ENCODE measurements at regions not wholly inside any gene's neighbourhood (a gene's known extent, or its start where the extent isn't known, plus 50 kb on each side); places are given as distances from the start of the nearest gene placed in this dataset.

DNA sequence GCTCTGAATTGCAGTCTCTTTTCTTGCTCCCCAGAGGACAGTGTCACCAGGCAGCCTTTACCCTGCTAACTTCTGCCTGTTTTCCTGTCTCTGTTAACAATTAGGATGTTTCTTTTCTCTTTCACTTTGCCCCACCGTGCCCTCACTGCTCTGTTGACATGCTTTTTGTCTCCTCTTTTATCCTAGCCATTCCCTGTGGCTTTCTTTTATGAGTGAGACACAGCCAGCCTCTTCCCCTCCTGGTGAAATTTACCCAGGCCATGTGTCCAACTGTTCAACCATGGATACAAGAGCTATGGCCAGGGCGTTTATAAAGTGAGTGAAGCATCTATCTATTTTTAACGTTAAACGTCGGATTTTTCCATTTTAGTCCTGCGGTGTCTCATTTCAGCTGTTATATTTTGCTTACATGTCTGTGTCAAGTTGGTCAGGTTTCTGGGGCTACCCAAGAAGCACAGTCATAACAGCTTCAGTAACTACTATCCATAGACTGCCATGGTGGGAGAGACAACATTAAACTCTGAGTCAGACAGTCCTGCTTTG, 443.2 kb upstream of the AZI2 start:
- no peaks in the 10 kb centered on the region for H3K4me1 ChIP-seq (ENCODE audit: control insufficient read depth, insufficient read depth, low read length)
- no peaks in the 10 kb centered on the region for H3K36me3 ChIP-seq (ENCODE audit: control insufficient read depth, insufficient read depth, low read length)
- H3K27ac ChIP-seq (ENCODE audit: low read depth, low read length): no peak overlapping the region
- H3K27me3 ChIP-seq (ENCODE audit: control insufficient read depth, insufficient read depth, low read length): no peaks in the 10 kb centered on the region
- H3K9ac ChIP-seq (ENCODE audit: low read length): no peak overlapping the region
- no peak overlapping the region for H3K4me3 ChIP-seq (ENCODE audit: low read length)

DNA sequence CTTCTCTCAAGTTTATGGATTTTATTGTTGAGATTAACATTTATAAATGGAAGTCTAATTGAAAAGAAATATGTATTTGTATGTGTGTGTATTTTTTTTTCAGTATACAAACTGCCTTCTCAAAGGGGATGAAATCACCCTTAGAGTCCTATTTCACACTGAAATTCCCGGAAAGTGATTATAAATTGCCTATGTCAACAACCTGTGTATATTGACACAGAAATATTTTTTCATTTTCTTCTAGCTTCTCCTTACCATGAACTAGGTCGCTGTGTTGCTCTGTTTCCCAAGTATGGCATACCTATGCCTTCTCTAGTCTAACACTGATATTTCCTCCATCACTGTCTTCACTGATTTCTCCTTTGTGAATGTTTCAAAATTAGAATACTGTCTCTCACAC, 444.0 kb upstream of the AZI2 start:
- no peak overlapping the region for H3K27ac ChIP-seq (ENCODE audit: low read depth, low read length)
- no peaks in the 10 kb centered on the region for H3K36me3 ChIP-seq (ENCODE audit: control insufficient read depth, insufficient read depth, low read length)
- no peaks in the 10 kb centered on the region for H3K4me1 ChIP-seq (ENCODE audit: control insufficient read depth, insufficient read depth, low read length)
- H3K27me3 ChIP-seq (ENCODE audit: control insufficient read depth, insufficient read depth, low read length): no peaks in the 10 kb centered on the region
- H3K9ac ChIP-seq (ENCODE audit: low read length): no peak overlapping the region
- no peak overlapping the region for H3K4me3 ChIP-seq (ENCODE audit: low read length)

DNA sequence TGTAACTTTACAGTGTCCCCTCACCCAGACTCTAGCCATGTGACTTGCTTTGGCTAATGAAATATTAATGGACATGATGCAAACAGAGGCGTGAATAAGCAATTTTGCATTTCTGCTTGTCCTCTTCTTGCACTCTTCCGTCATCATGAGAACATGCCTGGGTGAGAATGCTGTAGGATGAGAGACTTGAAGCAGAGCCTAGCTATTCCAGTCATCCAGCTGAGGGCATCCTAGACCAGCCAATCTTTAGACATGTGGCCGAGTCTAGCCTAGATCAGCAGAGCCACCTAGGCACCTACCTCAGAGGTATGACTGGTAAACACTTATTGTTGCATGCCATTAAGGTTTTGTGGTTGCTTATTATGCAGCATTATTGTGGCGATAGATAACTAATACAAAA, 450.5 kb upstream of the AZI2 start:
- no peaks in the 10 kb centered on the region for H3K4me1 ChIP-seq (ENCODE audit: control insufficient read depth, insufficient read depth, low read length)
- no peak overlapping the region for H3K27ac ChIP-seq (ENCODE audit: low read depth, low read length)
- H3K36me3 ChIP-seq (ENCODE audit: control insufficient read depth, insufficient read depth, low read length): no peaks in the 10 kb centered on the region
- no peaks in the 10 kb centered on the region for H3K27me3 ChIP-seq (ENCODE audit: control insufficient read depth, insufficient read depth, low read length)
- no peak overlapping the region for H3K9ac ChIP-seq (ENCODE audit: low read length)
- no peak overlapping the region for H3K4me3 ChIP-seq (ENCODE audit: low read length)

DNA sequence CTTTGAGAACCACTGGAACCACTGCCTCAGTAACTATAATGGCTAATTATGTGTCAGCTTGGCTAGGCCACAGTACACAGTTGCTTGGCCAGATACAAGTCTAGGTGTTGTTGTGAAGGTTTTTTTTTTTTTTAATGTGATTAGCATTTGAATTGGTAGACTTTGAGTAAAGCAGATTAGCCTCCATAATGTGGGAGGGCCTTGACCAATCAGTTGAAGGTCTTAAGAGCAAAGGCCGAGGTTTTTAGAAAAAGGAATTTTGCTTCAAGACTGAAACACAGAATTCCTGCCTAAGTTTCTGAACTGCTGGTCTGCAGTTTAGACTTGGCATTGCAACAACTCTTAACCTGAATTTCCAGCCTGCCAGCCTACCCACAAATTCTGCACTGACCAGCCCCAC, 451.6 kb upstream of the AZI2 start:
- Histone ChIP-seq H3K36me3 (ENCODE audit: control insufficient read depth, insufficient read depth, low read length) (no peaks in the 10 kb centered on the region), H3K4me1 (ENCODE audit: control insufficient read depth, insufficient read depth, low read length) (no peaks in the 10 kb centered on the region)

DNA sequence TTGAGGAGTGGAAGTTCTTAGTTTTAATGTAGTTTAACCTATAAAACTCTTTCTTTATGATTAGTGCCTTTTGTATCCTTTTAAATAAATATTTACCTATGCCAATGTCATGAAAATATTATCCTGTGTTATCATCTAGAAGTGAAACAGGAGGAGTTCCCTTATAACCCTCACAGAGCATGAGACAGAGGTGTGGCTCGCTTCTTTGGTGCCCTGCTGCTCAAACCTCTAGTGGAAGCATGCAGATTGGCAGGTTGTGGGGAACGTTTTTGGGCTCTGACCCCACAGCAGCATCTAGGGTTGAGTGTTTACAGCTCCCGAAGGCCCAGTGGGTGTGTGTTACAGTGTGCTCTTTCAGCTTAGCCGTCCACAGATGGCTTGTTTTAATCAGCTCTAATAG, 459.4 kb upstream of the AZI2 start:
- Histone ChIP-seq H3K4me1 (ENCODE audit: control insufficient read depth, insufficient read depth, low read length) (no peaks in the 10 kb centered on the region), H3K9ac (ENCODE audit: low read length) (no peak overlapping the region), H3K36me3 (ENCODE audit: control insufficient read depth, insufficient read depth, low read length) (no peaks in the 10 kb centered on the region), H3K27me3 (ENCODE audit: control insufficient read depth, insufficient read depth, low read length) (no peaks in the 10 kb centered on the region), H3K4me3 (ENCODE audit: low read length) (no peak overlapping the region), H3K27ac (ENCODE audit: low read depth, low read length) (no peak overlapping the region)

More for the DNA sequence above, 451.6 kb upstream of the AZI2 start:
- H3K27ac ChIP-seq (ENCODE audit: low read depth, low read length): no peak overlapping the region
- no peak overlapping the region for H3K4me3 ChIP-seq (ENCODE audit: low read length)
- no peaks in the 10 kb centered on the region for H3K27me3 ChIP-seq (ENCODE audit: control insufficient read depth, insufficient read depth, low read length)
- no peak overlapping the region for H3K9ac ChIP-seq (ENCODE audit: low read length)

DNA sequence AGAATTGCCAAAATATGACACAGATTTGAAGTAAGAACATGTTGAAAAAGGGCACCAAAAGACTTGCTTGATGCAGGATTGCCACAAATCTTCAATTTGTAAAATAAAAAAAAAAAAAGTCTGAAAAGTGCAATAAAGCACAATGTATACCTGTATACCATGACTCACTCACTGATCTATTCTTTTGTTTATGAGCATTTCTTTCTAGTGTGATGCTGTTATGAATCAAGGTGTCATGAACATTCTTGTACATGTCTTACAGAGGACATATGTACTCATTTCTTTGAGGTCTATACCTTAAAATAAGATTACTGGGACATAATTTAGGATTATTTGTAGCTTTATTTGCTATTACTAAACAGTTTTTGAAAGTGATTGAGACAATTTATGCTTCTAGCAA, 464.9 kb upstream of the RBMS3 start:
- Histone ChIP-seq H3K9ac (ENCODE audit: low read length) (no peak overlapping the region), H3K36me3 (ENCODE audit: control insufficient read depth, insufficient read depth, low read length) (no peaks in the 10 kb centered on the region), H3K27me3 (ENCODE audit: control insufficient read depth, insufficient read depth, low read length) (no peaks in the 10 kb centered on the region), H3K4me1 (ENCODE audit: control insufficient read depth, insufficient read depth, low read length) (no peaks in the 10 kb centered on the region), H3K4me3 (ENCODE audit: low read length) (no peak overlapping the region), H3K27ac (ENCODE audit: low read depth, low read length) (no peak overlapping the region)

DNA sequence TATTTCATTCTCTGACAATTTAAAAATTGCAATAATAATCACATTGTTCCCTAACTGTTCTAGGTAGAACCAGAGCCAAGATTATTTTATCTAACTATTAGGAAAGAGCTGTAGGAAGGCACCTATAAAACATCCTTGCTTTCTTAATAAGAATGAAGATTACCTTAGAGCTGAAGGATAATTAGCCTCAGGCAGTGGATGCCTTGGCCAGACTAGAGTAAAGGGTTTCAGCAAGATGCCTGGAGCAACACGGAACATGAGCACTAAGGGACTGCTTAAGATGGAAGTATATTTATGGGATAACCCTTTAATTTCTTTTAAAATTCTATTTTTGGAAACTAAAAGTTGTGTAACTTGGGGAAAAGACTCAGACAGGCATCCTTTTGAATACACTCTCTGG, 456.6 kb upstream of the RBMS3 start:
- Histone ChIP-seq H3K27me3 (ENCODE audit: control insufficient read depth, insufficient read depth, low read length) (no peaks in the 10 kb centered on the region), H3K27ac (ENCODE audit: low read depth, low read length) (no peak overlapping the region), H3K4me3 (ENCODE audit: low read length) (no peak overlapping the region), H3K4me1 (ENCODE audit: control insufficient read depth, insufficient read depth, low read length) (no peaks in the 10 kb centered on the region), H3K9ac (ENCODE audit: low read length) (no peak overlapping the region), H3K36me3 (ENCODE audit: control insufficient read depth, insufficient read depth, low read length) (no peaks in the 10 kb centered on the region)

DNA sequence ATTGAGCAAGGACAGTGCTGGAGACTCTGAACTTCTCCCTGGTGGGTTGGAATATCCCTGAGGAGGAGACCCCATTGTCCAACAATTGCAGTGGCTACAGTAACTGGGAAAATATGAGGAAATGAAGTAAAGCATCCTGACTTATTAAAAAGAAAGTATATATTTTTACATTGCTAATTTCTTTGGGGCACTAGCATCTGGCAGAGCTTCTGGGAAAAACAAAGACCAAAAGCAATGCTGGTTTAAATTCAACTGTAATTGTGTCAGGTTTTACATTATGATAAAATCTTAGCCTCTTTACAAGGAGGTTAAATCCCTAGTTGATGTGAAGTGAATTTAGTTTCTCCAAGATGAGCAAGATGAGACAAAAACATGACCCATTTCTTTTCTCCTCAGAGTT, 454.0 kb upstream of the RBMS3 start:
- Histone ChIP-seq H3K4me1 (ENCODE audit: control insufficient read depth, insufficient read depth, low read length) (no peaks in the 10 kb centered on the region), H3K4me3 (ENCODE audit: low read length) (no peak overlapping the region), H3K36me3 (ENCODE audit: control insufficient read depth, insufficient read depth, low read length) (no peaks in the 10 kb centered on the region), H3K27me3 (ENCODE audit: control insufficient read depth, insufficient read depth, low read length) (no peaks in the 10 kb centered on the region), H3K9ac (ENCODE audit: low read length) (no peak overlapping the region), H3K27ac (ENCODE audit: low read depth, low read length) (no peak overlapping the region)

DNA sequence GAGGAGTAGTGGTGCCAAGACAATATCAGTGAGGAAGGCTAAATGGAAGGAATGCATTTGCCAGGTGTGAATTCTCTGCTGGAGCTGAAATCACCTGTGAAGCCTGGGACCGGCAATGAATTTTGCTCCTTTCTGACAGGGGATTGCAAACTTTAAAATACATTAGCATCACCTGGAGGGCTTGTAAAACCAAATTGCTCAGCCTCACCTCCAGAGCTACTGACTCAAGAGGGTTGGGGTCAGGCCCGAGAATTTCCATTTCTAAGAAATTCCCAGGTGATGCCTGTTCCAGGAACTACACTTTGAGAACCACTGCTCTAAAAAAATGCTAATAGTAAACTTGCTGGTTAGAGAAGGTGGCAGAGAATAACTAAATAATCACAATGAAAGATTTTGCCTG, 445.6 kb upstream of the RBMS3 start:
- no peaks in the 10 kb centered on the region for H3K36me3 ChIP-seq (ENCODE audit: control insufficient read depth, insufficient read depth, low read length)
- H3K27me3 ChIP-seq (ENCODE audit: control insufficient read depth, insufficient read depth, low read length): no peaks in the 10 kb centered on the region
- no peak overlapping the region for H3K27ac ChIP-seq (ENCODE audit: low read depth, low read length)
- no peak overlapping the region for H3K9ac ChIP-seq (ENCODE audit: low read length)
- no peak overlapping the region for H3K4me3 ChIP-seq (ENCODE audit: low read length)
- H3K4me1 ChIP-seq (ENCODE audit: control insufficient read depth, insufficient read depth, low read length): no peaks in the 10 kb centered on the region

DNA sequence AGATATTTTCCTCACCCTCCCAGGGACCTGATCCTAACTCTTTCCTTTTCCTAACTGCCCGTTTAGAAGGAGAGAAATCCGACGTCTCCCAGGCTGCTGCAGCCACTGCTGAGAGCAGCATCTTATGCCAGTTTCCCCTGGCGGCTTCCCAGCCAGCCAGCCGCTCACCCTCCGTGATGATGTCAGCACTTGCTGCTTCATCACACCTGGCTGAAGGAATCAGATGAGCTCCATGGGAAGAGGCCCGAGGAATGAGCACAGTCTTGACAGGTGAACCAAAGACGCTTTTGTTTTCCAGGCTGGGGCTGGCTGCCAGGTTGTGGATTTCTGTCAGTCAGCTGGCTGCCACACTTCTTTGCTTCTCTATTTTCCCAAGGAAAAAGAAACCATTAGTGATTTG, 445.1 kb upstream of the RBMS3 start:
- no peak overlapping the region for H3K27ac ChIP-seq (ENCODE audit: low read depth, low read length)
- no peak overlapping the region for H3K4me3 ChIP-seq (ENCODE audit: low read length)
- no peak overlapping the region for H3K9ac ChIP-seq (ENCODE audit: low read length)

DNA sequence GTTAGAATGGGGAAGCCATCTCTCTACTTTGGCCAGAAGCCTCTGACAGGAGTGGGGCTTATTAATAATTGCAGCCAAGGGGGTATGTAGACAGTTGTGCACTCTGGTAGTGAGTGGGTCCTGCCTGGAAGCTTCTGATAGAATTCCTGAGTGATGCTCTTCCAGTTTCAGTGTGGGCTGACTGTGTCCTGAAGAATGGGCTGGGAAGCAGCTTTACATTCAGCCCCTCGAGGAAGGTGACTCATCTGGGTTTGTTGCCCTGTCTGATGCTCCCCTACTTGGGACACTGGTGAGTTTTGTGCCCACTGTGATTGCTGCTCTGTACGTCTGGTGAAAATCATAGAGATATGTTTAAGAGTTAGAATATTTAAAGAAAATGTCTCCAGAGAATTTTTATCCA, 444.7 kb upstream of the RBMS3 start:
- Histone ChIP-seq H3K36me3 (ENCODE audit: control insufficient read depth, insufficient read depth, low read length) (no peaks in the 10 kb centered on the region), H3K4me3 (ENCODE audit: low read length) (no peak overlapping the region), H3K9ac (ENCODE audit: low read length) (no peak overlapping the region), H3K4me1 (ENCODE audit: control insufficient read depth, insufficient read depth, low read length) (no peaks in the 10 kb centered on the region), H3K27me3 (ENCODE audit: control insufficient read depth, insufficient read depth, low read length) (no peaks in the 10 kb centered on the region), H3K27ac (ENCODE audit: low read depth, low read length) (no peak overlapping the region)

More for the DNA sequence above, 445.1 kb upstream of the RBMS3 start:
- Histone ChIP-seq H3K27me3 (ENCODE audit: control insufficient read depth, insufficient read depth, low read length) (no peaks in the 10 kb centered on the region), H3K36me3 (ENCODE audit: control insufficient read depth, insufficient read depth, low read length) (no peaks in the 10 kb centered on the region), H3K4me1 (ENCODE audit: control insufficient read depth, insufficient read depth, low read length) (no peaks in the 10 kb centered on the region)

DNA sequence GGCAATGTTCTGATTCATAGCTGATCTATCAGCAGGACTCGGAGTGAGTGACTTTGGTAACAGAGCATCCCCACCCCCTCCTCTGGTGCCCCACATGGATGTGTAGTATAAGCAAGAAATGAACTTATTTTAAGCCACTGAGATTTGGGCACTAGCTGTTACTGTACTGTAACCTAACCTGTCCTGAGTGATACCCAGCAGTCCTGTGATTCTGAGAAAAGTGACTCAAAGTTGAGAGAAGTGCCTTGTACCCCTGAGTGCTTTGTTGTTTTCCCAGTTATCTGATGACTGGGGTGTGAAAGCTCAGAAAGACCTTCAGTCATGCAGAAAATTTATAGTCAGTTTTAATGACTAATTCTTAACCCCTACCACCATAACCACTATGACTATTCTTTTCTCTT, 439.9 kb upstream of the RBMS3 start:
- no peaks in the 10 kb centered on the region for H3K36me3 ChIP-seq (ENCODE audit: control insufficient read depth, insufficient read depth, low read length)
- no peak overlapping the region for H3K4me3 ChIP-seq (ENCODE audit: low read length)
- no peaks in the 10 kb centered on the region for H3K27me3 ChIP-seq (ENCODE audit: control insufficient read depth, insufficient read depth, low read length)
- H3K27ac ChIP-seq (ENCODE audit: low read depth, low read length): no peak overlapping the region
- no peak overlapping the region for H3K9ac ChIP-seq (ENCODE audit: low read length)
- no peaks in the 10 kb centered on the region for H3K4me1 ChIP-seq (ENCODE audit: control insufficient read depth, insufficient read depth, low read length)

DNA sequence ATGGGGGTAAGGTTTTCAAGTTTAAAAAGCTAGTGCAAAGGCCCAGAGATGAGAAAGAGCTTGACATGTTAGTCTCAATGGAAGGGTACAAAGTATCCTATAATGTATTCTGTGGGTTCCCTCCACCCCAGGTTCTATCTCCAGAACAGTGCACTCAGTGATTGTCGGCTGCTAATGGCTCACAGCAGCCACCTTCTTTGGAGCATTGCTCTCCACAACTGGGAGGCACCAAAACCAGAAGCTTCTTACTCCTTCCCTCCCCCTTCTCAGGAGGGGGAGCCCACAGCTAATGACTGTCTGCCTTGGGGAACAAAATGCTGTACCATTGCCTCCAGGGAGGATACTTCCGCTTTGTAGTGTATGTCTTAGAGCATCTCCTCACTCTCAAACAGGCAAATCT, 439.4 kb upstream of the RBMS3 start:
- H3K9ac ChIP-seq (ENCODE audit: low read length): no peak overlapping the region
- no peaks in the 10 kb centered on the region for H3K36me3 ChIP-seq (ENCODE audit: control insufficient read depth, insufficient read depth, low read length)
- H3K4me1 ChIP-seq (ENCODE audit: control insufficient read depth, insufficient read depth, low read length): no peaks in the 10 kb centered on the region
- no peak overlapping the region for H3K27ac ChIP-seq (ENCODE audit: low read depth, low read length)
- no peaks in the 10 kb centered on the region for H3K27me3 ChIP-seq (ENCODE audit: control insufficient read depth, insufficient read depth, low read length)
- no peak overlapping the region for H3K4me3 ChIP-seq (ENCODE audit: low read length)
